ENCODE measurements at regions not wholly inside any gene's neighbourhood (a gene's known extent, or its start where the extent isn't known, plus 50 kb on each side); places are given as distances from the start of the nearest gene placed in this dataset.
"Not testable (repeated sequence)": the region's sequence is repeated elsewhere in the genome, so short reads cannot be mapped to it uniquely, and the experiment has no call there.

DNA sequence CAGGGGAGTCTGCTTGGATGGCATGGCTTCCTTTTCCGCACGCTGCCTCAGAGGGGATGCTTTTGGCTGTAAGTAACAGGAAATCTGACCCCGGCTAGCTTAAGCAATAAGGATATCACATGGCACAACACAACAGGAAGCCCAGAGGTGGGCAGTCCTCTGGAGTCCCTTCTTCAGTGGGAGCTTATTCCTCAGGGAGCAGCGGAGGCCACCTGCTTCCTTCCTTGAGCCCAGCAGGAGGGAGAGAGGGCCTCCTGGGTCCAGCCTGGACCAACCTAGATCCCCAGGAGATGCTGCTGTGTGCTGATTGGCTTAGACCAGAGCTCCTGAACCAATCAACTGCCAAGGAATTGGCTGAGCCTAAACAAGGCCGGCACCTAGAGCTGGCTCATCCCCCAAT, 66.3 kb downstream of the C9orf50 start:
- Histone ChIP-seq H3K27me3 (peaks cover 0 to 5% (median 0%) of the 10 kb centered on the region in 3 donors), H3K36me3 (no peaks in the 10 kb centered on the region), H3K9me3 (no peaks in the 10 kb centered on the region), H3K4me1 (peaks cover 3 to 5% of the 10 kb centered on the region in 2 donors), H3K27ac (no peak overlapping the region), H3K4me3 (no peak overlapping the region)
- no peak for DNase-seq
- intact Hi-C loops (cut with DNase I; ENCODE audit: low total_unique reads): no loop called here
- in situ Hi-C loops (cut with MboI; ENCODE audit: low sequenced_read_pairs in 4 of 4): loop anchor here in 1 of 4 donors (25.0 kb wide), 1 partner anchor 92 kb away; no protein-coding TSS in a partner anchor
- TF ChIP-seq CTCF (IDR thresholded peaks at IDR 0.05 in 4 of 5, conservative IDR thresholded peaks at IDR 0.05 in 1 of 5): no peak
- no peak for TF ChIP-seq POLR2A (IDR thresholded peaks at IDR 0.05)
- ATAC-seq: no peak

DNA sequence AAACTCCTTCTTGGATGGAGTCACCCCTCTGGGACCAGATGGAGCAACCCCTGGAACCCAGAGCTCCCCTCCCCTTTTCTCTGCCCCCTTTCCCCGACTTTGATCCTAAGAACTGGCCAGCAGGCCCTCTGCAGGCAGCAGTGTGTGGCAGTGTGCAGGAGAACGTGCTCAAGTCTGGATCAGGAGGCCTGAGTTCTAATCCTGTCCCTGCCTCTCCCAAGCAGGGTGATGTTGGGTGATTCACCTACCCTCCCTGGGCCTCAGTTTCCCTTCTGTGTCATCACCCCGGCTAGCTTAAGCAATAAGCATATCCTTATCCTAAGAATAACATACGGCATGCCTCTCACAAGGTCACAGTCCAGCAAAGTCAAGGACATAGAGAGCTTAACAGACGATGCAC, 67.6 kb downstream of the C9orf50 start:
- H3K4me3 ChIP-seq: no peak overlapping the region
- H3K9me3 ChIP-seq: no peaks in the 10 kb centered on the region
- TF ChIP-seq CTCF (IDR thresholded peaks at IDR 0.05 in 4 of 5, conservative IDR thresholded peaks at IDR 0.05 in 1 of 5): no peak
- TF ChIP-seq POLR2A (IDR thresholded peaks at IDR 0.05): no peak
- no peak overlapping the region for H3K27ac ChIP-seq
- no peak for DNase-seq
- H3K27me3 ChIP-seq: peaks cover 0 to 10% (median 3%) of the 10 kb centered on the region in 3 donors
- intact Hi-C loops (cut with DNase I; ENCODE audit: low total_unique reads) (no loop called here), in situ Hi-C loops (cut with MboI; ENCODE audit: low sequenced_read_pairs in 4 of 4) (loop anchor here in 1 of 4 donors (25.0 kb wide), 1 partner anchor 91 kb away; no protein-coding TSS in a partner anchor)
- no peak for ATAC-seq
- H3K4me1 ChIP-seq: peaks cover 11 to 16% of the 10 kb centered on the region in 2 donors
- H3K36me3 ChIP-seq: no peaks in the 10 kb centered on the region

DNA sequence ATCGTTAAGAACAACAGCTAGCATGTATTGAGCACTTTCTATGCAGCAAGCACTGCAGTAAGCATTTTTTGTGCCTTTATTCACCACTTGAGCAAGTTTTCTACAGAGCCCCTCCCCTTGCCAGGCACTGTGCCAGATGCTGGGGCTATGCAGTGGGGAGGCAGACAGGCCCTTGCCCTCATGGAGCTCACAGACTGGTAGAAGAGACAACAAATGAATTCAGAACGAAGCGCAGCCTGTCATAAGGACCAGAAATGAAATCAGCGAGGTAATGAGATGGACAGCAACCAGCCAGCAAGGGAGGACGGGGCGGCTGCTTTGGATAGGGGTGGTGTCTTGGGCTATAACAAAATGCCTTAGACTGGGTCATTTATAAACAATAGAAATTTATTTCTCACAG, 68.8 kb downstream of the C9orf50 start:
- in situ Hi-C loops (cut with MboI; ENCODE audit: low sequenced_read_pairs in 4 of 4): loop anchor here in 1 of 4 donors (25.0 kb wide), 1 partner anchor 90 kb away; no protein-coding TSS in a partner anchor
- Histone ChIP-seq H3K27ac (no peak overlapping the region), H3K4me1 (peaks cover 11 to 16% of the 10 kb centered on the region in 2 donors), H3K27me3 (peaks cover 0 to 10% (median 3%) of the 10 kb centered on the region in 3 donors), H3K36me3 (no peaks in the 10 kb centered on the region), H3K9me3 (no peaks in the 10 kb centered on the region), H3K4me3 (no peak overlapping the region)
- DNase-seq: no peak
- intact Hi-C loops (cut with DNase I; ENCODE audit: low total_unique reads): no loop called here
- TF ChIP-seq CTCF (IDR thresholded peaks at IDR 0.05 in 4 of 5, conservative IDR thresholded peaks at IDR 0.05 in 1 of 5): no peak
- no peak for TF ChIP-seq POLR2A (IDR thresholded peaks at IDR 0.05)
- ATAC-seq: no peak

- H3K27ac ChIP-seq: no peak overlapping the region
- H3K27me3 ChIP-seq: peaks cover 0 to 10% (median 3%) of the 10 kb centered on the region in 3 donors
- in situ Hi-C loops (cut with MboI; ENCODE audit: low sequenced_read_pairs in 4 of 4): loop anchor here in 1 of 4 donors (25.0 kb wide), 1 partner anchor 89 kb away; no protein-coding TSS in a partner anchor
- TF ChIP-seq POLR2A (IDR thresholded peaks at IDR 0.05): no peak
- TF ChIP-seq CTCF (IDR thresholded peaks at IDR 0.05 in 4 of 5, conservative IDR thresholded peaks at IDR 0.05 in 1 of 5): no peak
- ATAC-seq (no peak), DNase-seq (no peak)
- no peaks in the 10 kb centered on the region for H3K9me3 ChIP-seq
- intact Hi-C loops (cut with DNase I; ENCODE audit: low total_unique reads): no loop called here
- H3K4me3 ChIP-seq: no peak overlapping the region
- no peaks in the 10 kb centered on the region for H3K36me3 ChIP-seq
- peaks cover 11 to 16% of the 10 kb centered on the region in 2 donors for H3K4me1 ChIP-seq
Observed at GRCh38 chr9:129551393-129551973, 69.4 kb downstream of the C9orf50 start.

DNA sequence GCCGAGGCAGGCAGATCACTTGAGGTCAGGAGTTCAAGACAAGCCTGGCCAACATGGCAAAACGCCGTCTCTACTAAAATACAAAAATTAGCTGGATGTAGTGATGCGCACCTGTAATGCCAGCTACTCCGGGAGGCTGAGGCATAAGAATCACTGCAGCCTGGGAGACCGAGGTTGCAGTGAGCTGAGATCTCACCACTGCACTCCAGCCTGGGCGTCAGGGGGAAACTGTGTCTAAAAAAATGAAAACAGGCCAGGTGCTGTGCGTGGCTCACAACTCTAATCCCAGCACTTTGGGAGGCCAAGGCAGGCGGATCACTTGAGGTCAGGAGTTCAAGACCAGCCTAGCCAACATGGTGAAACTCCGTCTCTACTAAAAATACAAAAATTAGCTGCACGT, 69.9 kb downstream of the C9orf50 start:
- H3K36me3 ChIP-seq; DNase-seq; H3K27ac ChIP-seq; H3K27me3 ChIP-seq; H3K4me3 ChIP-seq; H3K9me3 ChIP-seq; ATAC-seq; intact Hi-C loops (cut with DNase I; ENCODE audit: low total_unique reads): not testable (repeated sequence)
- in situ Hi-C loops (cut with MboI; ENCODE audit: low sequenced_read_pairs in 4 of 4): loop anchor here in 1 of 4 donors (25.0 kb wide), 1 partner anchor 89 kb away; no protein-coding TSS in a partner anchor
- peaks cover 11 to 16% of the 10 kb centered on the region in 2 donors for H3K4me1 ChIP-seq
